ENCODE measurements at regions not wholly inside any gene's neighbourhood (a gene's known extent, or its start where the extent isn't known, plus 50 kb on each side); places are given as distances from the start of the nearest gene placed in this dataset.

DNA sequence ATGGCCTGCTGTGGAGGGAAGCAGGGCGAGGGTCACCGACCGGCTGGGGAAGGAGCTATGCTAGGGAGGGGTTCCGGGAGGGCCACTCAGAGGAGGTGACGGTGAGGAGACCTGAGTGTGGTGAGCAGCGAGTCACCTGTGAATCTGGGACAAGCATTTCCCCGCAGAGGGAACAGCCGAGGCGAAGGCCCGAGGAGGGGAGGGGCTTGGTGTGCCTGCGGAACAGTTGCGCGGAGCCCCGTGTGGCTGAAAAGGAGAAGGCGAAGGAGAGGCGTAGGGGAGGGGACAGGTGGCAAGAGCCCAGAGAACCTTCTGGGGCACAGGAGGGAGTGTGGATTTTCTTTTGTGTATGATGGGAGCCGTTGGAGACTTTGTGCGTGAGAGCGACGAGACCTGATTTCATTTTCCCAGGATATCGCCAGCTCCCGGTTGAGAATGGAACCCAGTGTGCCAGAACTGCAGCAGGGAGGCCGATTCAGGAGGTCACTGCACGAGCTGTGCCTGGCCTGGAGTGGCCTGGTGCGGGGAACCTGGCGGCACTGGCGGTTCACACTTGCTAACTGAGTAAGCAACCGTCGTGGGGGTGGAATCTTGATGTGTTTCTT, 117.7 kb upstream of the ZNF507 start:
- peak in 1 of 2 experiments; percentile 16 for DNase-seq

DNA sequence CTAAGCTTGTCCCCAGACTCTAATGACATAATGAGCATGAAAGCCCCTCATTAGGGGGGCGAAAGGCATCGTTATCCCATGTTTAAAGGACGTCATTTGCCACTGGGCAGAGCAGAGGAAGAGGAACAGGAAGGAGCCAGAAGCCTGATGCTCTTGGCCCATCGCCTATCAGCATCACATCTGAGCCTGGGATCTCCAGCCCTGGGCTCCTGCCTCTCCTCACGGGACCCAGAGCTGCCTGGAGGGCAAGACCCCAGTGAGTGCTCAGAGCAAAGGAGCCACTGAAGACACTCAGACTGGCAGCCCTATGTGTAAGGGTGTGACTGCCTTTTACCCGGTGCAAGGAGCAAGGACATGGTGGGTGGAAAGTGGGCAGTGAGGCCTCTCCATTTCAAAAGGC, 115.0 kb upstream of the ZNF507 start:
- no peak for DNase-seq

DNA sequence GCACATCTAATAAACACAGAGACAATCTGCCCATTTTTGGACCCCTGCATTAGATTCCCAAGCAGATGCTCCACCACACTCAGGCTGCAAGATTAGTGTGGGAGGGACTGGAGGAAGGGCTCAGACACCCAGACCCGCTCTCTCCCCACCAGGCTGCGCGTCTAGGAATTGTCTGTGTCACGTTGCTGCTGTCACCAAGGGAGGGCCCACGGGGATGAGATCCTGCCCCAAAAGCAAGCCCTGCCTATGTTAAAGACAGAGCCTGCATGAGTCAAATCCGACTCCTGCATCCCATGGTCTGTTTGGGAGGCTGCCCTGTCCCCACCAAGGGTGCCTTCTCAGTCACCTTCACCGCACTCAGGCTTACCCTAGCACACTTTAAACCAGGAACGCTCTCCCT, 114.4 kb upstream of the ZNF507 start:
- no peak for DNase-seq

DNA sequence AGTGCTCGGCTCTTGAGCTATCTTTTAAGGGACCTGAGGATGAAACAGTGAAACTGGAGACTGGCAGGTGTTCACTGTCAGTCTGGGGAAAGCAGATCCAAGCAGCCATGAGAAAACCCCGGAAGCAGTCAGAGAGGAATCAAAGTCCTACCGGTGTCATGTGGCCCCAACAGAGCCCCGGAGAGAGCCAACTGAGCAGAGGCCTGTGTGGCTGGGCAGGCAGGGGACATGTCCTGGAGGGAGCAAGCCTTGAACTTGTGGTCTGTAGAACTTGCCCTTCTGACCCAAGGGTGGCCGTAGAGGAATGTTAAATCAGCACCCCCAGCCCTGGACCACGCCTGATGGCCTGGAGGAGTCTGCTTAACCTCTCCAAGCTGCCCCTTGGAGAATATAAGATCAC, 113.7 kb upstream of the ZNF507 start:
- no peak for DNase-seq

DNA sequence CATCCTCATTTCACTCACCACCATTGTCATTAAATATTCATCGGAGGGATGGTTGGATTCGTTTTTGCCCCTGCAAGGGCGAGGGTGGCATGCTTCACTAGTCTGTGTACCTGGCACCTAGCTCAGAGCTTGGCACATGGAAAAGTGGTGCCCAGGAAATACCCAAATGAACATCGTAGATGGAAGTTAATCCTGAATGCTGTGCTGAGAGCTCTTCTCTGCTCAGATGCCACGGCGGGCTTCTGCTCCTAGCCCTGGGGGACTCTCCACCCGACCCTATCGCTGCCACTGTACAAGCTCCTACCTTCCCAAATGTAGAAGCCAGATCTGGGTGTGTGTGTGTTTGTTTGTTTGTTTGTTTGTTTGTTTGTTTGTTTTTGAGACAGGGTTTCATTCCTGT, 113.0 kb upstream of the ZNF507 start:
- no peak for DNase-seq

DNA sequence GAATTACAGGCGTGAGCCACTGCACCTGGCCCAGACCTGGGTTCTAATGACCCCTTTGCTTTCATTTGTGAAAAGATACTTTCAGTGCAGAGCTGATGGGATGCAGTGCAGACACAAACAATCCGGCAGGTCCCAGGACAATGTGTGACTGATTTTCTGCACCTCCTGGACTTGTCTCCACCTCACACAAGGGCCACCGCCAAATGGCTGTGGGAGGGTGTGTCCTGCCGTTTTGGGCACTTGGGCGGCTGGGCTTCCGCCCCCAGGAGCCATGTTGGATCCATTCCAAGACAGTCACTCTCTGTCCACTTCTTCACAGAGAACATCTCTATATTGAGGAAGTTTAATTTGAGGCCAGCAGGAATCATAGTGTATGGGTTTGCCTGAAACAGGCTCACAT, 112.3 kb upstream of the ZNF507 start:
- no peak for DNase-seq

DNA sequence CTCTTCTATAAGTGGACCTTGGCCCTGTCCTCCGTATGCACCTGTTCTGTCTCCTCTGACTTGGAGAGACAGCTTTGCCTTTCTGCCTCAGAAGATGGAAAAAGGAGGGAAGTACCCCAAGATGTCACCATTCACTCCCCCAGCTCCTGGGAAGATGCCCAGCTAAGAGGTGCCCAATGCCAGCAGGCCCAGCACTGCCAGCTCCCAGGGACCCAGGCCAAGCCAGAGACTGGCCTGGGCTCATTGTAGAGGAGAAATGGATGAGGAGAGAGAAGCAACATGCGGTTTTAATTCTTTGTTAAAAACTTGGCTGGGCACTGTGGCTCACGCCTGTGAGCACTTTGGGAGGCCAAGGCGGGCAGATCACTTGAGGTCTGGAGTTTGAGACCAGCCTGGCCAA, 111.5 kb upstream of the ZNF507 start:
- no peak for DNase-seq

DNA sequence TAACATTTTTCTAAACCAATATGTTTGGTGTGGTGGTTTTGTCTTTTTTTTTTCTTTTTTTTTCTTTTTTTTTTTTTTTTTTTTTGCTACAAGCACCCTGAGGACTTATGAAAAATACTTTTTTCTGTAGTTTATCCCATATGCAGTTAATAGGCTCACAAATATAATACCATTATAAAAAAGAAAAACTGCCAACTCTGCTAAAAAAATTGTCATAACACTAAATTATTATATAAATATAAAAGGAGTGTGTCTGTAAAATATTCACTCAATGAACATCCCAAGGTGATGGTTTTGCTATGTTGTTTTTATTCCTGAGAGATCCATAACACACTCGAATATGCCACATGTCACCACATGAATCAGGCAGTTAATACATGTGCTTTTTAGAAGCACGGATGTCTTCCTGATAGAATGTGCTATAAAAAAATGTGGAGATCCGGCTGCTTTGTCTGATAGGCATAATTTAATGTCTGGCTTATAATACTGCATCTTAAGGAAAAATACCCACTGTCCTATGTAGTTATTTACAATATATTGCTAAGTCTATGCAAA, 110.7 kb upstream of the ZNF507 start:
- no peak for DNase-seq

DNA sequence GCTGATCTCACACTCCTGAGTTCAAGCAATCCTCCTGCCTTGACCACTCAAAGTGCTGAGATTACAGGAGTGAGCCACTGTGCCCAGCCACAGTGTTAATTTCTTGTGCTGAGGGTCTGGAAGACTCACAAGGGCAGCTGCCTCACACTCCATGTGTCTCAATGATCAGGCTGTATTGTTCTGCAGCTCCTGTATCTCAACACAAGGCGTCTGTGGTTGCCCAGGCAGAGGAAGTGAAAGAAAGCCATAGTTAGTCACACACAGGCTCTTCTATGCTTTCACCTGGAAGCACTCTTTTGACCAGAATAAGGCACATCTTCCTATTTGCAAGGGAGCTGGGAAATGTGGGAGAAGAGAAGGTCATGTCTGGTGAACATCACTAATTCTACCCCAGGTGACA, 107.3 kb upstream of the ZNF507 start:
- DNase-seq, result no peak

DNA sequence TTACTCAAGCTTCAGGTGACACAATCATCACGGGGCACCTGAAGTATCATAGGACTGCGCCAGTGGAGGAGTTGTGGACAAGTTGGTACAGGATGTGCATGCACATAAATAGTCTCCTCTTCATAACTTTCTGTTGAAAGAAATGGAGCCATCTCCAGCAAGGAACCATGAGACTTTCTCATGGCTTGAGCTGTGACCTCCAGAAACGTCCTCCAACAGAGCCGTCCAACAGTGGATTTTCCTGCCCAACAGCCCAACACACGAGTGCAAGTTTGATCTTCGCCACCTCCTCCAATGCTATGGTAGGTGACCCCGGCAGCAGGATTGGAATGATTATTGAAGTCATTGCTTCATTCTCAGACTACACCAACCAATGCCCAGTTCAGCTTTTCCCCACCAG, 105.1 kb upstream of the ZNF507 start:
- no peak for DNase-seq

DNA sequence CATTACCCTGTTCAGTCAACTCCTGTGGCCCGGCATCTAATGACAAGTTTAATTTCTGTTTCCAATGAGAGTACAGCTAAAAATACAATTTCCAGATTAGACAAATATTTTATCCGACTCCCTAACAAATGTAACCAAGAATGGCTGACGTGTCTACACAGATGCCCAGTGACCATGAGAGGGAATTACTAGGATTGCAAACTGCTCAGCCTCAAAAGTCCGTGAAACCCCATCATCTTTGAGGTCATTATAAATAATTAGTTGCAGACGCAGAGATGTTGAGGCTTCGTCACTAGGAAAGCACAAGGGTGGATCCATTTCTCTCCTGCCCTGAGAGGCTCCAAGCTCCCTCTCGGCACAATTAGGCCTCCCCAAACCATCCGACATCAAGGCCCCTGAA, 104.1 kb upstream of the ZNF507 start:
- no peak for DNase-seq

DNA sequence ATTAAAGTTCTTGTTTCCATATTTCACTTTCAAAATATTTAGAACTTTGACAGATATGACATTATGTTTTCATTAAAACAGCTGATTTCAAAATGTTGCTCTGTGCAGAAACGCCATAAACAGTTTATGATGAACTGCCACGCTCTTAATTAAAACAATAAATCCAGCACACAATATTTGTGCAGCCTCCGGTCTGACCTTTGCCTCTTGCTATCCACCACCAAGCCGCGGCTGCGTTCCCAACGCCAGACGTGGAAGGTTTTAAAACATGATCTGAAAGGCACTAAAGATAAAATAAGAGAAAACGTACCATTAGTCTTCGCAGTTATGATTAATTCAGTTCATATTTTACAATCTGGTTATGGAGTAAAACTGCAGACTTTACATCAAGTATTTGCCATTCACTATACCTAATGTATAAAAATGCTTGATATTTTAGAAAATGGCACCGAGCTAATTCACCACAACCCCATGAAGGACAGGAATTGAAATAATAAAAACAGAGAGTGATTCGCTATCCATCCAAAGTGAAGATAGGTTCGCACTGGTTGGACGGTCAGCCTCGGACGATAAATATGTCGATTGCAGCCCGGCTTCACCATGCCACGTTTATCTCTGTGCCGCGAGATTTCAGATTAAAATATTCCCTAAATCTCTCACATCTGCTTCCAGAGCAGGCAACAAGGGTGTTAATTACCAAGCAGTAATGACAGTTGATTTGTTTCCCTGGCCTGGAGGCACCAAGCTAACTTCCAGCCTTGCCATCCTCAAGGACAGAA, 103.3 kb upstream of the ZNF507 start:
- no peak for DNase-seq

DNA sequence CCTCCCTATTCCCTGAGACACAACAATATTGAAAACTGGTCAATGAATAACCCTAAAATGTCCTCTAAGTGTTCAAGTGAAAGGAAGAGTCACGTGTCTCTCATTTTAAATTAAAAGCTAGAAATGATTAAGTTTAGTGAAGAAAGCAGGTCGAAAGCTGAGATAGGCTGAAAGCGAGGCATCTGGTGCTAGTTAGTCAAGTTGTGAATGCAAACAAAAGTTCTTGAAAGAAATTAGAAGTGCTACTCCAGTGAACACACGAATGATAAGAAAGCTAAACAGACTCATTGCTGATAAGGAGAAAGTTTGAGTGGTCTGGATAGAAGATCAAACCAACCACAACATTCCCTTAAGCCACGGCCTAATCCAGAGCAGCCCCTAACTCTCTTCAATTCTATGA, 99.4 kb upstream of the ZNF507 start:
- DNase-seq, result no peak

DNA sequence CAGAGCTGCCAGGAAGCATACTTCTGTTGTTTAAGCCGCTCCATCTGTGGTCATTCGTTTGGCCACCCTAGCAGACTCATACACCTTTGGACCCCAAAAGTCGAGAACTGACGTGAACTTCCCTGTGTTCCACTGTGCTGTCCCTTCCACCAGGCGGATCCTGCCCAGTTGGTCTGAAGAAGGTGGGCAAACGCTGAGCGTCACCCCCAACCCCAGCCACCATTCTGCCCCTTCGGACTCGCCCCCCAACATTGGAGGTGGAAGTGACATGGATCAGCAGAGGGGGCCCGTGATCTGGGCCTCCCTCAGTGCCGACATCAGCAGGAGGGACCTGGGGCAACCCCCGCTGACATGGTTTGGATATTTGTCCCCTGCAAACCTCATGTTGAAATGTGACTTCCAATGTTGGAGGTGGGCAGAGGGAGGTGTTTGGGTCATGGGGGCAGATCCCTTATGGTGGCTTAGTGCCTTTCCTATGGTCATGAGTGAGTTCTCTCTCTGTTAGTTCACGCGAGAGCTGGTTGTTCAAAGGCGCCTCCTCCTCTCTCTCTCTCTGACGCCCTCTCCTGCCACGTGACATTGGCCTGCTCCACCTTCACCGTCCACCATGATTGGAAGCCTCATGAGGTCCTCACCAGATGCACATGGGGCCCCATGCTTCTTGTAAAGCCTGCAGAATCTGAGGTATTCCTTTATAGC, 93.6 kb upstream of the ZNF507 start:
- DNase-seq, result no peak

DNA sequence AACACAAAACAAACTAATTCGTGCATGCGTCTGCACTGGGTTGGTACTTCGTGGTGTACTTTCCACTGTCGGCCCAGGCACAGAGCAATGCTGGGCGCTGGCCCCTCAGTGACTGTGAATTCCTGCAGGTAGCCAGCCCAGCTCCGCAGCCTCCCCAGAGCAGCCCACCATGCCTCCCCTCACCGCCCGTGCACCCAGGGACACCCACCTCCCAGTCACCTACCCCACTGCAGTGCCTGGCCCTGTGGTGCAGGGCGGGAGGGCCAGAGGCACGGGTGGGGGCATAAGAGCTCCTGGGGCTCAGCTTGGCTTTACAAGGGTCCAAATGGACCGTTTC, 93.1 kb upstream of the ZNF507 start:
- no peak for DNase-seq

DNA sequence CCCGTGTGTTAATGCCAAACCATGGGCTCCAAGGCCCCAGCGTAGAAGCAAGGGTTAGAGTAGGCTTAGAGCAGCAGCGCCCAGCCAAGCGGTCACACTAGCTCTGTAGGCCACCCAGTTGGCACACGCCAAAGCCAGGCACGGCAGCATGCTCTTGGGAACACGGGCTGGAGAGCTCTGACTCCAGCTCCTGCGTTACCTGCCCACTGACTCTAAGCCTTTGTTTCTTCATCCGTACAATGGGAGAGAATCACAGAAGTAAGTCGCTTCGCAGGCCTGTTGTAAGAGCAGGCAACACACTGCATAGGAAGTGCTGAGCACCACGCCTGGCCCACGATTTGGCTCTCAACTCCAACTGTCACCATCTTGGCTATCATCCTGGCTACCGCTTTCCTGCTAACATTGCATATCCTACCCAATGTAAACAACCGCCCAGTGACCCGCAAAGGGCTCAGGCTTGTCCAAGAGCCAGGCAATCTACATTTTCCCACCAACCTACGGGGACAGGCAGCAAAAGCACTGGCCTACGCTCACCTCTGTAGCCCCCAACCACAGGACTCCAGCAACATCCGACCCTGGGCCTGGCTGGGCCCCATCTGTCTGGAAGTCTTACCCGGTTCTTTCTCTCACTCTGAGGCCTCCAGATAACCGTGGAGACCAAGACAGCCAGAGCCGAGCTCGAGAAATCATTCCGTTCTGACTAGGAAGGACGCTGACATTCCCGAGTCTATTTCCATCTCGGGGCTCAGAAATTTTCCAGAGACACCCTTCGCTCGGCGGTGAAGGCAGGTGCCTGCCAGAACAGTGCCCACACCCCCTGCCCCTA, 91.5 kb upstream of the ZNF507 start:
- no peak for DNase-seq

DNA sequence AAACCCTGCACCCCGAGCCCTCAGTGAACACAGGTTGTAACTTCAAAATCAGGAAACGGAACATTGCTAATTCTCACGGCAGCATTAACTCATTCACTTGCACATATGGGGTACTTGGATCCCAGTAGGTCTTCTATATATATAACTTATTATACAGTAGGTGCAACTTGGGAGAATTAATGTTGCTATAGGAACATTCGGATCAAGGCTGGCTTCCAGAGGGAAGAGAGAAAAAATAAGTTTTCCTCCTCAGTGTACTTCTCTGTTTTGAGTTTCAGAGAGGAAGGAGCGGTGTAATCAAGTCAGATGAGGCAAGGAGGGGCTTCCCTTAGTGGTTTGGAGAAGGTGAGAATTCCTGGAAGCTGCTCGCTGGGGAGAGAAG, 90.9 kb upstream of the ZNF507 start:
- no peak for DNase-seq

DNA sequence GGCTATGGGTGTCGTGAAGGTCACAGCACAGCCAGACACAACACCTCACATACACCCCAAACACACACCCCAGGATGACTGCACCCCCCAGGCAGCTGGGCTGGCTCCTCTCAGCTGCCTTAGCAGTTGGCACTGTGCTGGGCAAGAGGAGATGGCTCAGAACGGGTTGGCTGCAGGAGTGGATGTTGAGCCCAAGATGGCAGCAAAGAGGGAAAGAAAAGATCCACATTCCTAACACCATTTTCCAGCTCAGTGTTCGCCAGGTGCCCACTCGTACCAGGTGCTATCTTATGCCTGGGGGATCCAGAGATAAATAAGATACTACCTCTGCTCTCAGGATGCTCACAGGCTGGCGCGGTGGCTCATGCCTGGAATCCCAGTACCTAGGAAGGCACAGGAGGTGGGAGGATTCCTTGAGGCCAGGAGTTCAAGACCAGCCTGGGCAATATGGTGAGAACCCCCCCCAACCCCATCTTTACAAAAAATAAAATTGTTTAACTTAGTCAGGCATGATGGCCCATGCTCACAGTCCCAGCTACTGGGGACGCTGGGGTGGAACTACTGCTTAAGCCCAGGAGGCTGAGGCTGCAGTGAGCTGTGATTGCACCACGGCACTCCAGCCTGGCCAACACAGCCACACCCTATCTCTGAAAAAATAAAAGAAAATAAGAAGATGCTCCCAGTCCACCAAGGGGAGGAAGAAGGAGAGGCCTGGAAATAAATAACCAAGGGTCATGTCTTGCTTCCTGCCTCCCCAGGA, 89.7 kb upstream of the ZNF507 start:
- no peak for DNase-seq

DNA sequence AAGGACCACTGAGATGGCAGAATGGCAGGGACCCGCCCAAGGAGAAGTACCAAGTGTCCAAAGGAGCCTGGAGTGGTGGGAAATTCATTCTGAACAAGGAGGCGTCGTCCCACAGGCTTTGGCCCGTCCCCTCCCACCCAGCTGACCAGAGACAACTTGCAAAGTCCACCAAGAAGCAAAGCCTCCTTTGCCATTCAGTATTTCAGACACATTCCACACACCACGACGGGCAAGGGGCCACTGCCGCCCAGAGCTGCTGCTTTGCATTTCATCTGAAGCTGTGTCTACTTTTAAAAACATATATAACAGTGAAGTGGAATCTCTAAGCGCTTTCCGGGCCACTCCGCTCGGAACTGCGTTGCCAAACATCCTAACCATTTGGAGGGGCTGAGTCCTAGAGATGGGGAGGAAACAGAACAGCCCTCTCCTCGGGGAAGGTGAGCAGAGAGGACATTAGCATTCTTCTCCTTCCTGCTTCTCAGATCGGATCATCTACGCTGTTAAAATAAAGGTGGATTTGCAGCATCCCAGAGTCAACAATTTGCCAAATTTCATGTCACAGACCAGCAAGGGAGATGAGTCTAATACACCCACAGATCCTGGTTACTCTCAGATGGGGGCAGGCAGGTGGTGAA, 89.0 kb upstream of the ZNF507 start:
- no peak for DNase-seq

DNA sequence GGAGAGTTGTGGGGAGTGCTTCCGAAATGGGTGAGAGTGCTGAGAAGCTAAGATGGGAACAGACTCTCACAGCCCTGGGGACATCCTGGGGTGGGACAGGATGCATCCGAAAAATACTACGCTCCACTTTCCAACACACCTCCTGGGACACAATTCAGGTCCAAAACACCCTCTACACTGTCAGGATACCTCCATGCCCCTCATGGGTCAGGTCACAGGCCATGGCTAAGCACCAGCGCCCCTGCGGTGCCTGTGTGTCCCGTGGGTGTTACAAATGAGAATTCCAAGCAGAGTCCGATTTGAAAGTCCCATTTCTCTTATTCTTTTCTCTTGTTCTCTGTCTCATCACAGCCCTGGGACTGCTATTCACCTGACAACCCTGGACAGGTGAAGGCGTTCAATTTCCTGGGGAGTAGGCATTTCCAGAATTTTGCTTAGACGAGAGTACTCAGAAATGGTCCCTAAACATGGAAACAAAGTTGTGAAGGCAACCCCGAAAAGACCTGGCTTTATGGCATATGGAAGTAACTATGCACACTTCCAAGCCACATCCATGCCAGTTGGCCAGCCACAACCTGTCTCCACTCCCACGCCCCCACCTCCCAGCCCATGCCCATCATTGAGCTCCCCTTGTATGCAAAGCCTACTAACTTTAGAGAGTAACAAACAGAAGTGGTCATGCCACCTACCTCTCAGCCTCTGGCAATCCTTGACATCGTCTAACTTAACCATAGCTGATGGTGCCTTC, 87.9 kb upstream of the ZNF507 start:
- no peak for DNase-seq

DNA sequence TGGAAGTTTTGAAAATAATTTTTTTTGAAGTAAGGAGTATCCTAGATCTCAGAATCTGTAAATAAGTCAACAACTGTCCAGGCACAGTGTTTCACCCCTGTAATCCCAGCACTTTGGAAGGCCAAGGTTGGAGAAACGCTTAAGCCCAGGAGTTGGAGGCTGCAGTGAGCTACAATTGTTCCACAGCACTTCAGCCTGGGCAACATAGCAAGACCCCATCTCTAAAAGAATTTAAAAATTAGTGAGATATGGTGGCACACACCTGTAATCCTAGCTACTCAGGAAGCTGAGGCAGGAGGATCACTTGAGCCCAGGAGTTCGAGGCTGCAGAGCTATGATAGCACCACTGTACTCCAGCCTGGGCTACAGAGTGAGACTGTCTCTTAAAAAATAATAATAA, 87.2 kb upstream of the ZNF507 start:
- DNase-seq, result no peak

Data from NCI-H526 (cell line).